ENCODE measurements at regions not wholly inside any gene's neighbourhood (a gene's known extent, or its start where the extent isn't known, plus 50 kb on each side); places are given as distances from the start of the nearest gene placed in this dataset.

- TF ChIP-seq ZNF112 (tag by site-specific recombination; IDR thresholded peaks at IDR 0.05) (no peak), GFI1B (tag by site-specific recombination; IDR thresholded peaks at IDR 0.05) (no peak)
Measured at GRCh38 chr5:67774267-67774552, 441.3 kb upstream of the PIK3R1 start.

All from HEK293 (cell line).